ENCODE measurements at regions not wholly inside any gene's neighbourhood (a gene's known extent, or its start where the extent isn't known, plus 50 kb on each side); places are given as distances from the start of the nearest gene placed in this dataset.
"Not testable (repeated sequence)": the region's sequence is repeated elsewhere in the genome, so short reads cannot be mapped to it uniquely, and the experiment has no call there.

DNA sequence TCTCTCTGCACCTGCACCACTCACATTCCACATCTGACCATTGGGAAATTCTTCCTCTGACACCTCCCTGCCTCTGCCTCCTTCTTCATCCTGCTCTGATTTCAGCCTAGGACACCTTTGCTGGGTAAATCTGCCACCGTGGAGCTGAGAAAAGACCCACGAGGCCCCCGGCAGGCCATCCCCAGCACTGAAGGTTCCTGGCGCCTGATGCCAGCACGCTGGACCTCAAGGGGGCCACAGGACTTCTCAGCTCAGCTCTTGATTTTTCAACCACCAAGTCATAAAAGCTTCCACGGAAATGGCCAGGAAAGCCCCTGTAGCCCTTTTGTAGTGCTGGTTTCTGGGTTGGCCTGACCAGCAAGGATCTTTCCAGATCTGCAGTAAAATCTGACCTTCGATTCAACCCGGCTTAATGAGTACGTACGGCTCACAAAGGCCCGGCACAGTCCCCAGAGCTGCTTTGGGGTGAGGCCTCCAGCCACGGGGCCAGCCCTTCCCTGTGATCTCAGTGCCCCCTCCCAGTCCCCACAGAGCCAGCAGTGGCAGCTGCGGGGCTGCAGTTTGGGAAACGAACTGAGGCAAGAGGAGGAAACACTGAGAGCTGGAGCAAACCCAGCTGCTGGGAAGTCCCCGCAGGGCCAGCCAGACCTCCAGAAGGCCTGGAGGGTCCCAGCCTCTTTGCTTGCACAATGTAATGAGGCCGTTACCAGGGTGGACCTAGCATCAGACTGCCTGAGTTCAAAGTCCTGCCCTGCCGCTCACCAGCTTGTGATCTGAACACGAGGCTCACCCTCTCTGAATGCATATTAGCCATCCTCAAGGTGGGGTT is 157.5 kb downstream of the BMP7 start:
- DNase-seq = no peak
- H3K27me3 ChIP-seq = no peaks in the 10 kb centered on the region
- no peaks in the 10 kb centered on the region for H3K4me1 ChIP-seq
- H3K4me3 ChIP-seq (ENCODE audit: low read depth, low read length) = no peak overlapping the region
- H3K9me3 ChIP-seq = no peaks in the 10 kb centered on the region
- TF ChIP-seq, protein P1, sequence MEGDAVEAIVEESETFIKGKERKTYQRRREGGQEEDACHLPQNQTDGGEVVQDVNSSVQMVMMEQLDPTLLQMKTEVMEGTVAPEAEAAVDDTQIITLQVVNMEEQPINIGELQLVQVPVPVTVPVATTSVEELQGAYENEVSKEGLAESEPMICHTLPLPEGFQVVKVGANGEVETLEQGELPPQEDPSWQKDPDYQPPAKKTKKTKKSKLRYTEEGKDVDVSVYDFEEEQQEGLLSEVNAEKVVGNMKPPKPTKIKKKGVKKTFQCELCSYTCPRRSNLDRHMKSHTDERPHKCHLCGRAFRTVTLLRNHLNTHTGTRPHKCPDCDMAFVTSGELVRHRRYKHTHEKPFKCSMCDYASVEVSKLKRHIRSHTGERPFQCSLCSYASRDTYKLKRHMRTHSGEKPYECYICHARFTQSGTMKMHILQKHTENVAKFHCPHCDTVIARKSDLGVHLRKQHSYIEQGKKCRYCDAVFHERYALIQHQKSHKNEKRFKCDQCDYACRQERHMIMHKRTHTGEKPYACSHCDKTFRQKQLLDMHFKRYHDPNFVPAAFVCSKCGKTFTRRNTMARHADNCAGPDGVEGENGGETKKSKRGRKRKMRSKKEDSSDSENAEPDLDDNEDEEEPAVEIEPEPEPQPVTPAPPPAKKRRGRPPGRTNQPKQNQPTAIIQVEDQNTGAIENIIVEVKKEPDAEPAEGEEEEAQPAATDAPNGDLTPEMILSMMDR (IDR thresholded peaks at IDR 0.05; ENCODE audit: low read depth, low read length) = no peak
- H3K36me3 ChIP-seq = no peaks in the 10 kb centered on the region

DNA sequence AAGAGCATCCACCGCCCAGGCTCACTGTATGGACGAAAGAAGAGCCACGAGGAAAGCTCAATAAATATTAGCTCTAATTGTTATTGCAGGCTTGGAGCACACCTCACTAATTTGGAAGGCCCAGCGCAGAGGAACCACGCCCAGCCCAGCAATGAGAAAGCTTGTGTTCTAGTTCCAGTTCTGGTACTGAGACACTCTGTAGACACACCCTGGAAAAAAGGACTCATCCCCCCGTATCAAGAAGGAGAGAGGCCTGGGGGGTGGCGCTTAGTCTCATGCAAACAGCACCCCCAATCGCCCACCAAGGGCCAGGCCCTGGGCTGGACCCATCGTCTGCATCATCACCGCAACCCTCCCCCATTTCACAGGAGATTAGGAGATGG is 156.9 kb downstream of the BMP7 start:
- TF ChIP-seq, protein P1 (IDR thresholded peaks at IDR 0.05; ENCODE audit: low read depth, low read length) = no peak
- Histone ChIP-seq H3K27me3 (no peaks in the 10 kb centered on the region), H3K9me3 (no peaks in the 10 kb centered on the region), H3K36me3 (no peaks in the 10 kb centered on the region), H3K4me3 (ENCODE audit: low read depth, low read length) (no peak overlapping the region), H3K4me1 (no peaks in the 10 kb centered on the region)
- DNase-seq = no peak

DNA sequence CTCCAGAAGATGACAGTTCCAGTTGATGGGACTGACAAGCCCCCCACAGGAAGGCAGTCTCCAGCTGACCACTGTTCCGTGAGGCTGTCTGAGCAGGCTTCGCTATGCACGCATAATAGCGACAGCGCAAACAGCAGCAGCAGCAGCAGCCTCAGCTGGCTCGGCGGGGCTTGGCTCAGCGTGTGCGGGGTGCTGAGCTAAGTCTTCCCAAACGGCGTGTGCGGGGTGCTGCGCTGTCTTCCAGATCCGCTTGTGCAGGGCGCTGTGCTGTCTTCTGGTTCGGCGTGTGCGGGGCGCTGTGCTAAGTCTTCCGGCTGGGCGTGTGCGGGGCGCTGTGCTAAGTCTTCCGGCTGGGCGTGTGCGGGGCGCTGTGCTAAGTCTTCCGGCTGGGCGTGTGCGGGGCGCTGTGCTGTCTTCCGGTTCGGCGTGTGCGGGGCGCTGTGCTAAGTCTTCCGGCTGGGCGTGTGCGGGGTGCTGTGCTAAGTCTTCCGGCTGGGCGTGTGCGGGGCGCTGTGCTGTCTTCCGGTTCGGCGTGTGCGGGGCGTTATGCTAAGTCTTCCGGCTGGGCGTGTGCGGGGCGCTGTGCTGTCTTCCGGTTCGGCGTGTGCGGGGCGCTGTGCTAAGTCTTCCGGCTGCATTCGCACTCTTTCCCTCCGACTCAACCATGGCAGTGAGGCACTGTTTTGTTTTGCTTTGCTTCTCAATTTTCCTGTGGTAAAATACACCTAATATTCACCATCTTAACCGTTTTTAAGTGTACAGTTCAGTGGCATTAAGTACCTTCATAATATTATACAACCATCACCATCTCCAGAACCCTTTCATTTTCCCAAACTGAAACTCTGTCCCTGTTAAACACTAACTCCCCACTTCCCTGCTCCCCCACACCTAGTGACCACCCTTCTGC is 156.1 kb downstream of the BMP7 start:
- not testable (repeated sequence) for H3K4me3 ChIP-seq (ENCODE audit: low read depth, low read length); H3K36me3 ChIP-seq; H3K9me3 ChIP-seq; H3K4me1 ChIP-seq; H3K27me3 ChIP-seq; DNase-seq

DNA sequence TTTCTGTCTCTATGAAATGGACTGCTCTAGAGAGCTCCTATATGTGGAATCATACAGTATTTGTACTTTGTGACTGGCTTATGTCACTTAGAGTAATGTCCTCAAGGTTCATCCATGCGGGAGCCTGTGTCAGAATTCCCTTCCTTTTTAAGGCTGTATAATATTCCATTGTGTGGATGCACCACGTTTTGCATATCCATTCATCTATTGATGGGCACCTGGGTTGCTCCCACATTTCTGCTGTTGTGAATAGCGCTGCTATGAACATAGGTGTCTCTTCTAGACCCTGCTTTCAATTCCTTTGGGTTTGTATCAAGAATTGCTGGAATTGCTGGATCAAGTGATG is 155.4 kb downstream of the BMP7 start:
- Histone ChIP-seq H3K27me3 (no peaks in the 10 kb centered on the region), H3K4me1 (no peaks in the 10 kb centered on the region), H3K9me3 (no peaks in the 10 kb centered on the region), H3K4me3 (ENCODE audit: low read depth, low read length) (no peak overlapping the region), H3K36me3 (no peaks in the 10 kb centered on the region)
- TF ChIP-seq, protein P1 (IDR thresholded peaks at IDR 0.05; ENCODE audit: low read depth, low read length) = no peak
- no peak for DNase-seq

DNA sequence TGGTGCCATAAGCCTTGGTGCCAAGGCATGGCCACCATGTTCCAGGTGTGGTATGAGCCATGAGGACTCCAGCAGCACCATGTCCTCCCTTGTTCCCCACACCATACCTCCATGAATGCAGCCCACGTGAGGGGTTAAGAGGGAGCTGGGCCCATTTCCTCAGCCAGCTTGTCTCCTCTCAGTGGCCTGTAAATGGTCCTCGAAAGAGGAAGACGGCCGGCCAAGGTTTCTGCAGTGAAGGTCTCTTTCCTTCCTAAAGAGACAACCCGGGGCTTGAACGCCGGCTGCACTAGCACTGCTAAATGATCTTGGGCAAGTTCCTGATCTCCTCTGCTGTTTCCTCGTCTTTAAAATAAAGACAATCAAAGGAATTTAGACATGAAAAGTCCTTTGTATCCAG is 154.0 kb downstream of the BMP7 start:
- Histone ChIP-seq H3K4me1 (no peaks in the 10 kb centered on the region), H3K36me3 (no peaks in the 10 kb centered on the region), H3K27me3 (no peaks in the 10 kb centered on the region), H3K4me3 (ENCODE audit: low read depth, low read length) (no peak overlapping the region), H3K9me3 (no peaks in the 10 kb centered on the region)
- no peak for DNase-seq
- TF ChIP-seq, protein P1 (IDR thresholded peaks at IDR 0.05; ENCODE audit: low read depth, low read length) = no peak

DNA sequence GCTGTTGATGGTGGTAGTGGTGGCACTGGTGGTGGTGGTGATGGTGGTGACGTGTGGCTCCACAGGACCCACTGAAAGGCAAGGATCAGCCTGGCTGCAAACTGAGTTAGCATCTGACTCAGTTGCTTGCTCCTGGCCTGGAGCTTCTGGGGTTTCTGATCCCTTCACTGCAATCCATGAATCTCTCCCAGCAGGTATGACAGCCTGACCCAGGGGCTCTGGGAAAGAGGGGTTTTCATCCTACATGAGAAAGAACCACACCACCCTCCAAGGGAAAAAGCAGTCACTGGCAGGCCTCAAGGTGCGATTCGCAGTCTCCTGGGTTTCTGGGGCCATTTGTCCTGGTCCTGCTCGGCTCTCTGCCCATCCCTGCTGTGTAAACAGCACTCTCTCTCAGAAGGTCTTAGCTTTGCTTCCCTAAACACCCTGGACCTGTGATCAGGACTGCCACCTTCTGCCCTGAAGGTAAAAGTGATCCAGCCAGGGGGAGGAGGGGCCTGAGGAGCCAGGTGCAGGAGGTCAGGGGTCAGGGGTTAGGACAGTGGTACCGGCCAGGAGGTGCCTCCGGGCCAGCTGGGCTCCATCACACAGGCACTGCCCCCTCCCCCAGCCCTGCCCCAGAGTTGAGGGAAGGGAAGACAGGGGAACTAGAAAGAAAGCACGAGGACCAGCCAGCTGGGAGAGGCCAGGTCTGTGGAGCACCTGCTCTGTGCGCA is 152.0 kb downstream of the BMP7 start:
- H3K4me1 ChIP-seq = no peaks in the 10 kb centered on the region
- no peaks in the 10 kb centered on the region for H3K9me3 ChIP-seq
- H3K27me3 ChIP-seq = no peaks in the 10 kb centered on the region
- H3K36me3 ChIP-seq = no peaks in the 10 kb centered on the region
- no peak for DNase-seq
- H3K4me3 ChIP-seq (ENCODE audit: low read depth, low read length) = no peak overlapping the region
- TF ChIP-seq, protein P1 (IDR thresholded peaks at IDR 0.05; ENCODE audit: low read depth, low read length) = no peak

Measured in BE2C (cell line).